ENCODE measurements at regions not wholly inside any gene's neighbourhood (a gene's known extent, or its start where the extent isn't known, plus 50 kb on each side); places are given as distances from the start of the nearest gene placed in this dataset.

DNA sequence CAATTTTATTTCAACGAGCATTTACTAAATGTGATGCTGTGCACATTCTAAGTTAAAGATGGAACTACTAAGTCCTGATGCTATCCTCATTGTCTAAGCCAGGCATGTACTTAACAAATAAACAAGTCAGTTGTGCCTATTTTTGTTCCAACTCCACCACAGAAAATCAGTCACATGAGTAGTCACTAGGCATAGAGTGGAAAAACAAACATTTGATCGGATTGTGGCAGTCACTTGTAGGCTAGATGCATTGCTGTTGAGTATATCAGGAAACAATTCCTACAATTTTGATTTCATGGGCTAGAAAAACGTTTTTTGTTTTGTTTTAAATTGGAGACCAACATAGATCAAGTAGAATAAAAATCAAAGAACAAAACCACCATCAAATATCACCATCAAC, 177.6 kb upstream of the SLC25A13 start:
- TF ChIP-seq, protein P1, sequence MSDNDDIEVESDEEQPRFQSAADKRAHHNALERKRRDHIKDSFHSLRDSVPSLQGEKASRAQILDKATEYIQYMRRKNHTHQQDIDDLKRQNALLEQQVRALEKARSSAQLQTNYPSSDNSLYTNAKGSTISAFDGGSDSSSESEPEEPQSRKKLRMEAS (IDR thresholded peaks at IDR 0.05; ENCODE audit: low read depth, low read length), result no peak
- TF ChIP-seq, protein P2, sequence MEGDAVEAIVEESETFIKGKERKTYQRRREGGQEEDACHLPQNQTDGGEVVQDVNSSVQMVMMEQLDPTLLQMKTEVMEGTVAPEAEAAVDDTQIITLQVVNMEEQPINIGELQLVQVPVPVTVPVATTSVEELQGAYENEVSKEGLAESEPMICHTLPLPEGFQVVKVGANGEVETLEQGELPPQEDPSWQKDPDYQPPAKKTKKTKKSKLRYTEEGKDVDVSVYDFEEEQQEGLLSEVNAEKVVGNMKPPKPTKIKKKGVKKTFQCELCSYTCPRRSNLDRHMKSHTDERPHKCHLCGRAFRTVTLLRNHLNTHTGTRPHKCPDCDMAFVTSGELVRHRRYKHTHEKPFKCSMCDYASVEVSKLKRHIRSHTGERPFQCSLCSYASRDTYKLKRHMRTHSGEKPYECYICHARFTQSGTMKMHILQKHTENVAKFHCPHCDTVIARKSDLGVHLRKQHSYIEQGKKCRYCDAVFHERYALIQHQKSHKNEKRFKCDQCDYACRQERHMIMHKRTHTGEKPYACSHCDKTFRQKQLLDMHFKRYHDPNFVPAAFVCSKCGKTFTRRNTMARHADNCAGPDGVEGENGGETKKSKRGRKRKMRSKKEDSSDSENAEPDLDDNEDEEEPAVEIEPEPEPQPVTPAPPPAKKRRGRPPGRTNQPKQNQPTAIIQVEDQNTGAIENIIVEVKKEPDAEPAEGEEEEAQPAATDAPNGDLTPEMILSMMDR (IDR thresholded peaks at IDR 0.05 in 2 of 3, conservative IDR thresholded peaks at IDR 0.05 in 1 of 3; ENCODE audit: control insufficient read depth in 2 of 3, extremely low read depth in 1 of 3, insufficient read depth in 1 of 3, low read depth in 3 of 3, low read length in 3 of 3), result no peak
- TF ChIP-seq USF2 (IDR thresholded peaks at IDR 0.05; ENCODE audit: borderline replicate concordance, low read depth, low read length), result no peak

All from GM12878 (cell line).